HG02870 (cell line): ENCODE measurements at regions not wholly inside any gene's neighbourhood (a gene's known extent, or its start where the extent isn't known, plus 50 kb on each side); places are given as distances from the start of the nearest gene placed in this dataset.
"Not testable (repeated sequence)": the region's sequence is repeated elsewhere in the genome, so short reads cannot be mapped to it uniquely, and the experiment has no call there.

Experiments used
- ATAC-seq: cut with Tn5 transposase; IDR thresholded peaks from one replicate; pipeline ENCODE4 v1.9.1; 2021; ENCODE audit warnings: mild to moderate bottlenecking, moderate library complexity; ENCODE audit not compliant: unreplicated experiment

GRCh38 chr3:94593526-94594150, 530.8 kb downstream of the NSUN3 start:
- no peak for ATAC-seq

- no peak for ATAC-seq
Observed at GRCh38 chr3:94596141-94596540, 533.3 kb downstream of the NSUN3 start.

- no peak for ATAC-seq
Observed at GRCh38 chr3:94596887-94597566, 534.2 kb downstream of the NSUN3 start.

GRCh38 chr3:94607778-94608177, 544.9 kb downstream of the NSUN3 start:
- no peak for ATAC-seq

GRCh38 chr3:94609908-94610307, 547.0 kb downstream of the NSUN3 start:
- ATAC-seq, result no peak

- no peak for ATAC-seq
Observed at GRCh38 chr3:94611596-94611995, 548.7 kb downstream of the NSUN3 start.

- ATAC-seq, result no peak
Observed at GRCh38 chr3:94612631-94613030, 549.8 kb downstream of the NSUN3 start.

GRCh38 chr3:94614192-94614591, 551.3 kb downstream of the NSUN3 start:
- no peak for ATAC-seq

GRCh38 chr3:94615275-94616065, 552.6 kb downstream of the NSUN3 start:
- no peak for ATAC-seq

- no peak for ATAC-seq
Observed at GRCh38 chr3:94616833-94617232, 554.0 kb downstream of the NSUN3 start.

- ATAC-seq, result no peak
Observed at GRCh38 chr3:94617312-94617711, 554.5 kb downstream of the NSUN3 start.

- no peak for ATAC-seq
Observed at GRCh38 chr3:94619643-94620042, 556.8 kb downstream of the NSUN3 start.

- no peak for ATAC-seq
Observed at GRCh38 chr3:94626573-94626972, 563.7 kb downstream of the NSUN3 start.

- no peak for ATAC-seq
Observed at GRCh38 chr3:94627689-94628088, 564.8 kb downstream of the NSUN3 start.

GRCh38 chr3:94643400-94643799, 580.5 kb downstream of the NSUN3 start:
- ATAC-seq, result no peak

GRCh38 chr3:94645790-94646189, 582.9 kb downstream of the NSUN3 start:
- ATAC-seq, result no peak

GRCh38 chr3:94647131-94647530, 584.3 kb downstream of the NSUN3 start:
- no peak for ATAC-seq

- ATAC-seq, result not testable (repeated sequence)
Observed at GRCh38 chr3:94648270-94649180, 585.7 kb downstream of the NSUN3 start.

GRCh38 chr3:94654096-94654495, 591.2 kb downstream of the NSUN3 start:
- no peak for ATAC-seq

GRCh38 chr3:94665922-94666321, 603.1 kb downstream of the NSUN3 start:
- ATAC-seq, result no peak

GRCh38 chr3:94671078-94671477, 608.2 kb downstream of the NSUN3 start:
- ATAC-seq, result no peak
